GM12874 (cell line): ENCODE measurements at regions not wholly inside any gene's neighbourhood (a gene's known extent, or its start where the extent isn't known, plus 50 kb on each side); places are given as distances from the start of the nearest gene placed in this dataset.

Source experiments
- CTCF ChIP-seq: IDR thresholded peaks from 2 replicates; pipeline ENCODE4 v1.5.1; 2011; ENCODE audit warnings: low read depth, mild to moderate bottlenecking, control low read depth, low read length, moderate library complexity; ENCODE audit not compliant: insufficient read depth

GRCh38 chr4:85128246-85129204 lies 162.0 kb upstream of the WDFY3 start:
- no peak for TF ChIP-seq CTCF

GRCh38 chr4:85132117-85132516 lies 165.6 kb upstream of the WDFY3 start:
- TF ChIP-seq CTCF = no peak

GRCh38 chr4:85132570-85132969 lies 166.1 kb upstream of the WDFY3 start:
- TF ChIP-seq CTCF = no peak

- TF ChIP-seq CTCF = no peak
Measured at GRCh38 chr4:85142451-85142850, 176.0 kb upstream of the WDFY3 start.

GRCh38 chr4:85147481-85148076 lies 181.1 kb upstream of the WDFY3 start:
- TF ChIP-seq CTCF = peak; percentile 44; the same call in 1 of the 2 replicates

- no peak for TF ChIP-seq CTCF
Measured at GRCh38 chr4:85149676-85150075, 183.2 kb upstream of the WDFY3 start.

GRCh38 chr4:85151371-85151770 lies 184.9 kb upstream of the WDFY3 start:
- no peak for TF ChIP-seq CTCF
